HEK293 (cell line): ENCODE measurements at regions not wholly inside any gene's neighbourhood (a gene's known extent, or its start where the extent isn't known, plus 50 kb on each side); places are given as distances from the start of the nearest gene placed in this dataset.

Experiments
- CTCF ChIA-PET: fragments of 350-600 bp; formaldehyde crosslinking; extraction: SDS; loops from one replicate; lab custom pipeline; 2021; ENCODE audit warnings: antibody characterized with exemption; lab: Yijun Ruan, JAX
- POLR2A ChIA-PET: fragments of 300-600 bp; formaldehyde crosslinking; extraction: SDS; loops from one replicate; lab custom pipeline; 2020; ENCODE audit warnings: antibody characterized with exemption, inconsistent platforms; lab: Yijun Ruan, JAX
- H3K27ac ChIP-seq: fragments of 200-500 bp; sonication (Bioruptor generic); 2 replicates; pipeline ENCODE4 v1.5.1; 2014; ENCODE audit warnings: low read depth, low read length, control low read depth, inconsistent platforms; ENCODE audit errors: extremely low read depth
- H3K36me3 ChIP-seq, 2 experiments: fragments of 200-500 bp in 1 of 2; sonication (Bioruptor generic) in 1 of 2; 1 replicate in 1 of 2; 2 replicates in 1 of 2; pipeline ENCODE4 v1.5.1; 2014 to 2017; ENCODE audit warnings: inconsistent platforms in 2 of 2, low read length in 2 of 2; ENCODE audit not compliant: control insufficient read depth in 2 of 2, insufficient read depth in 1 of 2
- H3K4me1 ChIP-seq: fragments of 200-500 bp; sonication (Bioruptor generic); 2 replicates; pipeline ENCODE4 v1.5.1; 2014; ENCODE audit warnings: mild to moderate bottlenecking, low read length, inconsistent platforms; ENCODE audit not compliant: control insufficient read depth, insufficient read depth
- H3K4me3 ChIP-seq: 2 replicates; pipeline ENCODE4 v1.5.1; 2011; ENCODE audit warnings: low read depth, mild to moderate bottlenecking, control low read depth, low read length, moderate library complexity
- H3K9me3 ChIP-seq: fragments of 200-500 bp; sonication (Bioruptor generic); 2 replicates; pipeline ENCODE4 v1.5.1; 2014; ENCODE audit warnings: low read depth, low read length, inconsistent platforms; ENCODE audit not compliant: control insufficient read depth, insufficient read depth
- GLI2 ChIP-seq: fragments of 450-650 bp; formaldehyde crosslinking; IDR thresholded peaks from 2 replicates; pipeline ENCODE4; 2017; ENCODE audit warnings: missing biosample characterization, missing genetic modification characterization, low read depth, borderline replicate concordance
- IKZF3 ChIP-seq: fragments of 450-650 bp; IDR thresholded peaks from 2 replicates; pipeline ENCODE4 v1.5.0; 2018; ENCODE audit warnings: missing biosample characterization, mild to moderate bottlenecking, missing genetic modification characterization, moderate library complexity
- KLF10 ChIP-seq: fragments of 450-650 bp; IDR thresholded peaks from 2 replicates; pipeline ENCODE4 v1.5.1; 2018; ENCODE audit warnings: missing biosample characterization, mild to moderate bottlenecking, missing genetic modification characterization
- OVOL3 ChIP-seq: fragments of 450-650 bp; formaldehyde crosslinking; IDR thresholded peaks from 2 replicates; pipeline ENCODE4 v1.5.1; 2016; ENCODE audit warnings: missing biosample characterization, missing genetic modification characterization
- SALL2 ChIP-seq: fragments of 450-650 bp; formaldehyde crosslinking; IDR thresholded peaks from 2 replicates; pipeline ENCODE4 v1.5.0; 2017; ENCODE audit warnings: missing biosample characterization, mild to moderate bottlenecking, missing genetic modification characterization, borderline replicate concordance
- SP3 ChIP-seq: fragments of 450-650 bp; formaldehyde crosslinking; IDR thresholded peaks from 2 replicates; pipeline ENCODE4 v1.5.1; 2016; ENCODE audit warnings: missing biosample characterization, missing genetic modification characterization
- TCF7L2 ChIP-seq: IDR thresholded peaks from 2 replicates; pipeline ENCODE4 v1.6.1; 2011; ENCODE audit warnings: low read depth, mild to moderate bottlenecking, inconsistent platforms, low read length, moderate library complexity, borderline replicate concordance
- ZNF155 ChIP-seq: fragments of 450-650 bp; formaldehyde crosslinking; IDR thresholded peaks from 2 replicates; pipeline ENCODE4 v1.5.1; 2016; ENCODE audit warnings: missing biosample characterization, missing genetic modification characterization
- ZNF19 ChIP-seq: fragments of 450-650 bp; formaldehyde crosslinking; IDR thresholded peaks from 2 replicates; pipeline ENCODE4; 2016; ENCODE audit warnings: missing biosample characterization, missing genetic modification characterization, low read depth
- ZNF404 ChIP-seq: fragments of 450-650 bp; formaldehyde crosslinking; IDR thresholded peaks from 2 replicates; pipeline ENCODE4 v1.5.1; 2017; ENCODE audit warnings: missing biosample characterization, missing genetic modification characterization
- ZNF664 ChIP-seq: fragments of 450-650 bp; formaldehyde crosslinking; IDR thresholded peaks from 2 replicates; pipeline ENCODE4 v1.5.1; 2016; ENCODE audit warnings: missing biosample characterization, missing genetic modification characterization
- ZNF670 ChIP-seq: fragments of 450-650 bp; formaldehyde crosslinking; IDR thresholded peaks from 2 replicates; pipeline ENCODE4 v1.5.1; 2016; ENCODE audit warnings: missing biosample characterization, missing genetic modification characterization, low read depth
- TF ChIP-seq, protein P1 (sequence below): fragments of 450-650 bp; formaldehyde crosslinking; IDR thresholded peaks from 2 replicates; pipeline ENCODE4 v1.5.1; 2016; ENCODE audit warnings: missing biosample characterization, missing genetic modification characterization
- TF ChIP-seq, protein P2 (sequence below): fragments of 450-650 bp; formaldehyde crosslinking; conservative IDR thresholded peaks from 2 replicates; pipeline ENCODE4 v1.5.1; 2016; ENCODE audit warnings: low read depth, missing biosample characterization, missing genetic modification characterization
- TF ChIP-seq, protein P3 (sequence below): fragments of 450-650 bp; formaldehyde crosslinking; IDR thresholded peaks from 2 replicates; pipeline ENCODE4 v1.5.1; 2016; ENCODE audit warnings: missing biosample characterization, missing genetic modification characterization, low read depth
- TF ChIP-seq, protein P4 (sequence below): fragments of 450-650 bp; IDR thresholded peaks from 2 replicates; pipeline ENCODE4 v1.5.1; 2018; ENCODE audit warnings: missing biosample characterization, mild to moderate bottlenecking, missing genetic modification characterization
- TF ChIP-seq, protein P5 (sequence below): fragments of 450-650 bp; formaldehyde crosslinking; IDR thresholded peaks from 2 replicates; pipeline ENCODE4 v1.5.1; 2016; ENCODE audit warnings: missing biosample characterization, missing genetic modification characterization

DNA sequence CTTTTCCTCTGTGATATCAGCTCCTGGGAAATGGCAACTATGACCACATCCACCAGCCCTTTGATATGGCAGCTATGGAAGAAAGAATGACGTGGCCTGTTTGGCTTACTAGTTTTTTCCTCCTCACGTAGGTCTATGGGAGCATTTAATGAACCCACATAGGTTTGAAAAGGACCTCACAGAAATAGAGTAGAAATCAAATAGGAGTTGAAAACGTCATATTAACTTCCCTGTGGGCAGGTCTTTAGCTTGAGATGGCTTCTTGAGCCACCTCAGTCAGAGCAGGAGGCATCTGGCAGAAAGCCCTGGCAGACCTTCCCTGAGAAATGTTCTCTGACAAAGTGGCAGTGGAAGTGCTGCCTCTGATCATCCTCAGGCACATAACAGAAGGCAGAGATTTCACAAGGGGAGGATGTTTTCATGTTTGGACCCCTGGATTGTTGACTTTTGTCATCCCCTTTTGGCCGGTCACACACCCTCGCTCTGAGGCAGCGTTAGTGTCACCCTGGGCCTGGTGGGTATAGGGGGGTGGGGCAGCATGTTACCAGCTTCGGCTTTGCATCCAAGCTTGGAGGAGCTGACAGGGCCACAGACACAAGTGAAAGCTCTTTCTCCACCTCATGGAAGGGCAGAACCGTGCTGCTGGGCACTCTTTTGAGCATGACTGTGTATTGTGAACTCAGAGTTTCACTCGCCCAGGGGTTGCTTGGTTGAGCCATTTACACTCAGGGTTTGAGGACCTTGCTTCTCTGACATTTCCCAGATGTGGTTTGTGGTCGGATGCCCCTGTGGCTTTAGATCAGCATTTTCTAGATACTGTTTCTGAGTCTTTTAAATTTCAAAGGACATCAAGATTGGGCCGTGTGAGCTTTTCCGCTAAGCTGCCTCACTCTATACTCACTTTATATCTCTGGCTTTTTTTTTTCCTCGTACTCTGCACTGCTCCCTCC is 184.2 kb downstream of the STK31 start:
- ChIA-PET POLR2A (no interaction called here), CTCF (no interaction called here)
- Histone ChIP-seq H3K36me3 (no peaks in the 10 kb centered on the region), H3K4me1 (no peaks in the 10 kb centered on the region), H3K9me3 (no peaks in the 10 kb centered on the region), H3K4me3 (no peak overlapping the region), H3K27ac (no peak overlapping the region)
- no peak for TF ChIP-seq GLI2 (tag by site-specific recombination)
- TF ChIP-seq SP3 (tag by site-specific recombination), result no peak
- no peak for TF ChIP-seq TCF7L2
- TF ChIP-seq, protein P1, sequence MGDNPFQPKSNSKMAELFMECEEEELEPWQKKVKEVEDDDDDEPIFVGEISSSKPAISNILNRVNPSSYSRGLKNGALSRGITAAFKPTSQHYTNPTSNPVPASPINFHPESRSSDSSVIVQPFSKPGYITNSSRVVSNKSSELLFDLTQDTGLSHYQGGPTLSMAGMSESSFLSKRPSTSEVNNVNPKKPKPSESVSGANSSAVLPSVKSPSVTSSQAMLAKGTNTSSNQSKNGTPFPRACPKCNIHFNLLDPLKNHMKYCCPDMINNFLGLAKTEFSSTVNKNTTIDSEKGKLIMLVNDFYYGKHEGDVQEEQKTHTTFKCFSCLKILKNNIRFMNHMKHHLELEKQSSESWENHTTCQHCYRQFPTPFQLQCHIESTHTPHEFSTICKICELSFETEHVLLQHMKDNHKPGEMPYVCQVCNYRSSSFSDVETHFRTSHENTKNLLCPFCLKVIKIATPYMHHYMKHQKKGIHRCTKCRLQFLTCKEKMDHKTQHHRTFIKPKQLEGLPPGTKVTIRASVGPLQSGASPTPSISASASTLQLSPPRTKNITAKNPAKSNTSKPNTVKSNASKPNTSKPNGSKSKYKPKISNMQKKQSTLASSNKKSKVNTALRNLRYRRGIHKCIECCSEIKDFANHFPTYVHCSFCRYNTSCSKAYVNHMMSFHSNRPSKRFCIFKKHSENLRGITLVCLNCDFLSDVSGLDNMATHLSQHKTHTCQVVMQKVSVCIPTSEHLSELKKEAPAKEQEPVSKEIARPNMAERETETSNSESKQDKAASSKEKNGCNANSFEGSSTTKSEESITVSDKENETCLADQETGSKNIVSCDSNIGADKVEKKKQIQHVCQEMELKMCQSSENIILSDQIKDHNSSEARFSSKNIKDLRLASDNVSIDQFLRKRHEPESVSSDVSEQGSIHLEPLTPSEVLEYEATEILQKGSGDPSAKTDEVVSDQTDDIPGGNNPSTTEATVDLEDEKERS (tag by site-specific recombination), result no peak
- TF ChIP-seq OVOL3 (tag by site-specific recombination), result no peak
- TF ChIP-seq, protein P2, sequence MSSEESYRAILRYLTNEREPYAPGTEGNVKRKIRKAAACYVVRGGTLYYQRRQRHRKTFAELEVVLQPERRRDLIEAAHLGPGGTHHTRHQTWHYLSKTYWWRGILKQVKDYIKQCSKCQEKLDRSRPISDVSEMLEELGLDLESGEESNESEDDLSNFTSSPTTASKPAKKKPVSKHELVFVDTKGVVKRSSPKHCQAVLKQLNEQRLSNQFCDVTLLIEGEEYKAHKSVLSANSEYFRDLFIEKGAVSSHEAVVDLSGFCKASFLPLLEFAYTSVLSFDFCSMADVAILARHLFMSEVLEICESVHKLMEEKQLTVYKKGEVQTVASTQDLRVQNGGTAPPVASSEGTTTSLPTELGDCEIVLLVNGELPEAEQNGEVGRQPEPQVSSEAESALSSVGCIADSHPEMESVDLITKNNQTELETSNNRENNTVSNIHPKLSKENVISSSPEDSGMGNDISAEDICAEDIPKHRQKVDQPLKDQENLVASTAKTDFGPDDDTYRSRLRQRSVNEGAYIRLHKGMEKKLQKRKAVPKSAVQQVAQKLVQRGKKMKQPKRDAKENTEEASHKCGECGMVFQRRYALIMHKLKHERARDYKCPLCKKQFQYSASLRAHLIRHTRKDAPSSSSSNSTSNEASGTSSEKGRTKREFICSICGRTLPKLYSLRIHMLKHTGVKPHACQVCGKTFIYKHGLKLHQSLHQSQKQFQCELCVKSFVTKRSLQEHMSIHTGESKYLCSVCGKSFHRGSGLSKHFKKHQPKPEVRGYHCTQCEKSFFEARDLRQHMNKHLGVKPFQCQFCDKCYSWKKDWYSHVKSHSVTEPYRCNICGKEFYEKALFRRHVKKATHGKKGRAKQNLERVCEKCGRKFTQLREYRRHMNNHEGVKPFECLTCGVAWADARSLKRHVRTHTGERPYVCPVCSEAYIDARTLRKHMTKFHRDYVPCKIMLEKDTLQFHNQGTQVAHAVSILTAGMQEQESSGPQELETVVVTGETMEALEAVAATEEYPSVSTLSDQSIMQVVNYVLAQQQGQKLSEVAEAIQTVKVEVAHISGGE, result no peak
- no peak for TF ChIP-seq ZNF670 (tag by site-specific recombination)
- TF ChIP-seq SALL2 (tag by site-specific recombination), result no peak
- no peak for TF ChIP-seq IKZF3 (tag by site-specific recombination)
- TF ChIP-seq ZNF404 (tag by site-specific recombination), result no peak
- no peak for TF ChIP-seq ZNF664
- TF ChIP-seq ZNF19 (tag by site-specific recombination), result no peak
- TF ChIP-seq, protein P3, sequence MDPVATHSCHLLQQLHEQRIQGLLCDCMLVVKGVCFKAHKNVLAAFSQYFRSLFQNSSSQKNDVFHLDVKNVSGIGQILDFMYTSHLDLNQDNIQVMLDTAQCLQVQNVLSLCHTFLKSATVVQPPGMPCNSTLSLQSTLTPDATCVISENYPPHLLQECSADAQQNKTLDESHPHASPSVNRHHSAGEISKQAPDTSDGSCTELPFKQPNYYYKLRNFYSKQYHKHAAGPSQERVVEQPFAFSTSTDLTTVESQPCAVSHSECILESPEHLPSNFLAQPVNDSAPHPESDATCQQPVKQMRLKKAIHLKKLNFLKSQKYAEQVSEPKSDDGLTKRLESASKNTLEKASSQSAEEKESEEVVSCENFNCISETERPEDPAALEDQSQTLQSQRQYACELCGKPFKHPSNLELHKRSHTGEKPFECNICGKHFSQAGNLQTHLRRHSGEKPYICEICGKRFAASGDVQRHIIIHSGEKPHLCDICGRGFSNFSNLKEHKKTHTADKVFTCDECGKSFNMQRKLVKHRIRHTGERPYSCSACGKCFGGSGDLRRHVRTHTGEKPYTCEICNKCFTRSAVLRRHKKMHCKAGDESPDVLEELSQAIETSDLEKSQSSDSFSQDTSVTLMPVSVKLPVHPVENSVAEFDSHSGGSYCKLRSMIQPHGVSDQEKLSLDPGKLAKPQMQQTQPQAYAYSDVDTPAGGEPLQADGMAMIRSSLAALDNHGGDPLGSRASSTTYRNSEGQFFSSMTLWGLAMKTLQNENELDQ (tag by site-specific recombination), result no peak
- TF ChIP-seq KLF10 (tag by site-specific recombination), result no peak
- TF ChIP-seq, protein P4, sequence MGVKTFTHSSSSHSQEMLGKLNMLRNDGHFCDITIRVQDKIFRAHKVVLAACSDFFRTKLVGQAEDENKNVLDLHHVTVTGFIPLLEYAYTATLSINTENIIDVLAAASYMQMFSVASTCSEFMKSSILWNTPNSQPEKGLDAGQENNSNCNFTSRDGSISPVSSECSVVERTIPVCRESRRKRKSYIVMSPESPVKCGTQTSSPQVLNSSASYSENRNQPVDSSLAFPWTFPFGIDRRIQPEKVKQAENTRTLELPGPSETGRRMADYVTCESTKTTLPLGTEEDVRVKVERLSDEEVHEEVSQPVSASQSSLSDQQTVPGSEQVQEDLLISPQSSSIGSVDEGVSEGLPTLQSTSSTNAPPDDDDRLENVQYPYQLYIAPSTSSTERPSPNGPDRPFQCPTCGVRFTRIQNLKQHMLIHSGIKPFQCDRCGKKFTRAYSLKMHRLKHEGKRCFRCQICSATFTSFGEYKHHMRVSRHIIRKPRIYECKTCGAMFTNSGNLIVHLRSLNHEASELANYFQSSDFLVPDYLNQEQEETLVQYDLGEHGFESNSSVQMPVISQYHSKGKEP (tag by site-specific recombination), result no peak
- TF ChIP-seq, protein P5, sequence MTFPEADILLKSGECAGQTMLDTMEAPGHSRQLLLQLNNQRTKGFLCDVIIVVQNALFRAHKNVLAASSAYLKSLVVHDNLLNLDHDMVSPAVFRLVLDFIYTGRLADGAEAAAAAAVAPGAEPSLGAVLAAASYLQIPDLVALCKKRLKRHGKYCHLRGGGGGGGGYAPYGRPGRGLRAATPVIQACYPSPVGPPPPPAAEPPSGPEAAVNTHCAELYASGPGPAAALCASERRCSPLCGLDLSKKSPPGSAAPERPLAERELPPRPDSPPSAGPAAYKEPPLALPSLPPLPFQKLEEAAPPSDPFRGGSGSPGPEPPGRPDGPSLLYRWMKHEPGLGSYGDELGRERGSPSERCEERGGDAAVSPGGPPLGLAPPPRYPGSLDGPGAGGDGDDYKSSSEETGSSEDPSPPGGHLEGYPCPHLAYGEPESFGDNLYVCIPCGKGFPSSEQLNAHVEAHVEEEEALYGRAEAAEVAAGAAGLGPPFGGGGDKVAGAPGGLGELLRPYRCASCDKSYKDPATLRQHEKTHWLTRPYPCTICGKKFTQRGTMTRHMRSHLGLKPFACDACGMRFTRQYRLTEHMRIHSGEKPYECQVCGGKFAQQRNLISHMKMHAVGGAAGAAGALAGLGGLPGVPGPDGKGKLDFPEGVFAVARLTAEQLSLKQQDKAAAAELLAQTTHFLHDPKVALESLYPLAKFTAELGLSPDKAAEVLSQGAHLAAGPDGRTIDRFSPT (tag by site-specific recombination), result no peak
- no peak for TF ChIP-seq ZNF155 (tag by site-specific recombination)
